Globus pallidus (tissue), 1 donor: ENCODE measurements at regions not wholly inside any gene's neighbourhood (a gene's known extent, or its start where the extent isn't known, plus 50 kb on each side); places are given as distances from the start of the nearest gene placed in this dataset.

ENCODE experiments used
- DNase-seq: peaks from one replicate; pipeline ENCODE4 v3.0.0-alpha.2; 2015; ENCODE audit warnings: low spot score

DNA sequence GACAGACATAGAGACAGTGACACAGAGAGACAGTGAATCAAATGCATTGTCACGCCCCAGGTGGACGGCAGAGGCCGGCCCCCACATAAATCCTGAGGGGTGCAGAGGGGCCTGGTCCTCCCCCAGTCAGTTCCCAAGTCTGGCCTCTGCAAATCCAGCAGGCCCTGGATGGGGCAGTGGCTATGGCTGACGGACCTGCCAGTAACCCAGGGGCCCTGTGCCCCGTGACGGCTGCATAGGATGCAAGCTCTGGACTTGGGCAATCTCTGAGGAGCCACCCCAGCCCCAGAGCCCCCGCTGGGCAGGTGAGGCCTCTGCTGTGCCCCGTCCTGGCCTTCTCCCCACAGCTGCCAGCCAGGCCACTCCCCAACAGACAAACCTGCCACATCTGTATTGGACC, 204.5 kb downstream of the BRD1 start:
- DNase-seq, result no peak

- DNase-seq, result no peak
These were observed 205.2 kb downstream of the BRD1 start for GRCh38 chr22:49622241-49623105.

- DNase-seq, result no peak
These were observed 206.0 kb downstream of the BRD1 start for GRCh38 chr22:49621601-49622210.

GRCh38 chr22:49620666-49621065, 207.0 kb downstream of the BRD1 start:
- DNase-seq, result no peak

GRCh38 chr22:49620003-49620556, 207.6 kb downstream of the BRD1 start:
- DNase-seq, result no peak

DNA sequence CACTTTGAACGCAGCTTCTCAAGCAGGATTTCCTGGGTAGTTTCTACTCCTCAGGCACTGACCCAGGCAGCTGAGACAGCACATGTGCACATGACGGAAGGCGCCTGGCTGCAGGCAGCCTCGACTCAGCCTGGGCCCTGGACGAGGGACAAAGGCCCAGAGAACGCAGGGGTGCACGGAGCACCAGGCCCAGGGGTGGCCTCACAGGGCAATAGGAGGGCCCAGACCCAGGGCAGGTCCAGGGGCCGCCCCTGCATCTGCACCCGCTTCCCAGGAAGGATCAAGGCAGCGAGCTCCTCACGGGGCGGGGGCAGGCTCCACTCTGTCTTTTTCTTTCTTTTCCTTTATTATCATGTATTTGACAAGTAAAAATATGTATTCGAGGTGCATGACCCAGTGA, 208.4 kb downstream of the BRD1 start:
- DNase-seq, result no peak

DNA sequence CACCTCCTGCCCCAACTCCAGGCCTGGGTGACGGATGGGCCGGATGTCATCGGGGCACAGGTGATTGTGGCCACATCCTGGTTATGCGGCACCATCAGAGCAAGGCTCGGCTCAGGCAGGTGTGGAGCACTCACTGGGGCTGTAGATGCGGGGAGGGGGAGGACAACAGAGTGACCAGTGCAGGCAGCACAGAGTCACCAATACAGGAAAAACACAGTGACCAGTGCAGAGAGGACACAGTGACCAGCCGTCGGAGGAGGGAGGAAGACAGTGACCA, 209.1 kb downstream of the BRD1 start:
- no peak for DNase-seq

- no peak for DNase-seq
These were observed 209.6 kb downstream of the BRD1 start for GRCh38 chr22:49617866-49618676.

DNA sequence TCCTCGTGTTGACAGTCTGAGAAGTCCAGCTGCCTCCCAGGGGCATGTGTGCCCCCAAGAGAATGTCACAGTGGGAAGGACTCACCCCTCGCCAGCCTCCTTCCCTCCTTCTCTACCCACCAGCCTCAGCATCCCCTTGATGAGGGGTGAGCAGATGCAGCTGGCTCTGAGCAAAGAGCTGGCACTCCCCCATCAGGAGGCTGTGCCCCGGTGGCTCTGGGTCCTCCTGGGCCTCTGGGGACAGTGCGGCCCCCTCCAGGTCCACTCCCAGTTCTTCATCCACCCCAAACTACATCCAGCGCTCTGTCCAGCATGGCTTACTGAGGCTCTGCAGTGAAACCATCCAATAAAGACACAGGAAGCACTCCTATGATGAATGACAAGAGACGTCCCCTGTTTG, 210.4 kb downstream of the BRD1 start:
- DNase-seq, result no peak

DNA sequence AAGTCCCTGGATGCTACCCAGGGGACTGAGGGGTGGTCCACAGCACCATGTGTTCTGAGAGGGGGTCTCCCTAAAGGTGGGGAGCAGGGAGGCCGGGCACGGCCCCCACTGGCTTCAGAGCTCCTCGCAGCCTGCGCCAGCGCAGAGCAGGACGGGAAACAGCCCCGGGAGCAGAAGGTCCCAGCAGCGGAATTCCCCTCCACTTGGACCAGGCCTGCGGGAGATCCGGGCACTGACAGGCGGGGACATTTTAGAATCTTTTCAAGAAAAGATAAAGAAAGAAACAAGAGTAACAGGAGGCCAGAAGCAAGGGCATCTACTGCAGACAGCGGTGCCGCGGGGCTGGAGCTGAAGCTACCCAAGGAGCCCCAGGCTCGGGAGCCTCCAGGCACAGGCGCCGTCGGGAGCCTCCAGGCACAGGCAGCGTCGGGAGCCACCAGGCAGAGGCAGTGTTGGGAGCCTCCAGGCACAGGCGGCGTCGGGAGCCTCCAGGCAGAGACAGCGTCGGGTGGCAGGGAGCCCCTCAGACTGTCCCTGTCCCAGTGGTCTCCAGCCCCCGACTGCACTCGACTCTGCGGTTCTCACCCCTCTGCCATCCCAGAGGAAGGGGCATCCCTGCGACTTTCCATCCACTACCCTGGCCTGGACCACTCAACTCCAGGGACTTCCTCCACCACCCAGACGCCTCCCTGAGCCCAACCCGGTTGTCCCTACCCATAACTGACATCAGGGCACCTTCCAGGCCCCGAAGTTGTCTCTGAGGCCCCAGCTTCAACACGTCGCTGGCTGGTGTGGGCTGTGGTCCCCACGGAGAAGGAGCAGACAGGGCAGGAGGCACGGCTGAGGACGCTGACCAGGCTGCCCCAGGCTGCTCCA, 211.1 kb downstream of the BRD1 start:
- no peak for DNase-seq

DNA sequence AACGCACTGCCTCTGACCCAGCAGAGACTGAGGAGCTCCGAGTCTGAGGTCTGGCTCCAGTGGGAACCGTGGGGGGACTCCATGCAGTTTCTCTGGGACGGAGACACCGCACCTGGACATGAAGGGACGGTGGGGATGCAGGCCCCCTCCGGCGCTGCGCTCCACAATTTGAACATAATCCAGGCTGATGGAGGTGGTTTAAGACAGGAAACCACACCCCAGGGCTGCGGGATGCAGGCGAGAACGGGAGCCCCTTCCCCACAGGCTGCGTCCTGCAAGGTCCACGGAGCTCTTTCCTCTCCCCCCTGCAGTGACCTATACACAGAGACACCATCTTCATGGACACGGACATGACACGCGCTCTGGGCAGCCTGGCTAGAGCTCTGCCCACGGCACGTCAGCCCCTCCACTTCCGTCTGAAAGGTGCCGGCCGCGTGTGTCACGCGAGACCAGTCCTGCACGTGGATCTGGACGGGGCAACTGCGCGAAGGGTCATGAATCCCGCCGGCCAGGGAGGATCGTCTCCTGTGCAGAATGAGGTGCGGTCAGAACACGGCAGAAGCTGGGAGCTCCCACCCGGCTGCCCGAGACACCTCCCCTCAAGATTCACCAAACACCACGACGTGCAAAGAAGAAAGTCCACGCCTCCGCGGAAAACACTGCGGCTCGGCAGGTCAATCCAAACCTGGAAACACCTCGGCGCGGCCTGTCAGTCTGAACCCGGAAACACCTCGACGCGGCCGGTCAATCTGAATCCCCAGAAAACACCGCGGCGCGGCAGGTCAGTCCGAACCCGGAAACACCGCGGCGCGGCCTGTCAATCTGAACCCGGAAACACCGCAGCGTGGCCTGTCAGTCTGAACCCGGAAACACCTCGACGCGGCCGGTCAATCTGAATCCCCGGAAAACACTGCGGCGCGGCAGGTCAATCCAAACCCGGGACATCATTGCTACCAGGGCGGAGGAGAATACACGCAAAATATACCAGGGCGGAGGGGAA, 212.4 kb downstream of the BRD1 start:
- DNase-seq, result no peak

DNA sequence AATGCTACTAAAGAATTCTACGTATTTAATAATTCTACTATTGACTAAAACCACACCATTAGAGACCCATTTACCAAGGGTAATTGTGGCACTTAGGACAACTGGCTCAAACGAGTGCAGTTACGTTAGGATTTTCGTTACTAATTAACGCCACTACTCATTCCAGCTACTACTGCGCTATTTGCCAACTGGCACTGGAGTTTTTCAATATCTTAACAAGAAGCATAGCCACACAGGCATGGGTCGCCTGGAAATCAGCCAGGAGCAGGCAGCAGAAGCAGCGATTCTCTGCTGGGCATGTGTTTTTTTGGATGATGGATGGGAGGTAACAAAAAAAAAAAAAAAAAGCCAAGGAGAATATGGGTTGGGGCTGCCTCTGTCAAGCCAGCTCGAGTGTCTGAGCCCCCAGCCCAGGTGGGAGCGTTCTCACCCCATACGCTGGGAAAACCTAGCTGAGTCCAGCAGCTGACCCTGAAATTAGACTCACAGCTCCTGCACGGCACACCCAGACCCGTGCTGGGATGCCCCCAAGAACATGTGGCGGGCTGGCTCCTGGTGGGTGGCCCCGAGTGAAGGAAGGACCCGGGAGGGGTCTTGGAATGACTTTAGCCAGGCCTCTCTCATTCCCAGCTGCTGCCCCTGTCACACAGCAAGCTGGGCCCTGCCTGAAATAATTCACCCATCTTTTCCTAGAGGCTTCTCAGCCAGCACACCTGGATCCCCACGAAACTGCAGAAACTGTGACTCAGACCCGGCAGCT, 214.0 kb downstream of the BRD1 start:
- no peak for DNase-seq

DNA sequence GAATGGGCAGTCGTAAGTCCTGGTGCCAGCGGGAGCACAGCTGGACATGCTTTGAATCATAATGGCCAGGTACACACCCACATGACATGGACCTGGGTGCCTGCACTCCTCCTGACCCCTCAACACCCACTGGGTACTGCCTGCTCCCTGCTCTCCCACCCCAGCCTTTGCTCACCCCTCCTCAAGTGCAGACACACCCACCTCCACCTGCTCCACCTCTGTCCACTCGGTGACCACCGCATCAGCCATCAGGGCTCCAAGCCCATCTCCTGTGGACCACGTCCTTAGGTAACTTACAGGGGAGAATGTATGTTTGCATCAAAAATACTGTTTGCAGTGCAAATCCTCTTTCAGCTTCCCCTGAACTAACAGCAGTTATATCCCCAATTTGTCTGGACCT, 214.6 kb downstream of the BRD1 start:
- DNase-seq, result no peak

DNA sequence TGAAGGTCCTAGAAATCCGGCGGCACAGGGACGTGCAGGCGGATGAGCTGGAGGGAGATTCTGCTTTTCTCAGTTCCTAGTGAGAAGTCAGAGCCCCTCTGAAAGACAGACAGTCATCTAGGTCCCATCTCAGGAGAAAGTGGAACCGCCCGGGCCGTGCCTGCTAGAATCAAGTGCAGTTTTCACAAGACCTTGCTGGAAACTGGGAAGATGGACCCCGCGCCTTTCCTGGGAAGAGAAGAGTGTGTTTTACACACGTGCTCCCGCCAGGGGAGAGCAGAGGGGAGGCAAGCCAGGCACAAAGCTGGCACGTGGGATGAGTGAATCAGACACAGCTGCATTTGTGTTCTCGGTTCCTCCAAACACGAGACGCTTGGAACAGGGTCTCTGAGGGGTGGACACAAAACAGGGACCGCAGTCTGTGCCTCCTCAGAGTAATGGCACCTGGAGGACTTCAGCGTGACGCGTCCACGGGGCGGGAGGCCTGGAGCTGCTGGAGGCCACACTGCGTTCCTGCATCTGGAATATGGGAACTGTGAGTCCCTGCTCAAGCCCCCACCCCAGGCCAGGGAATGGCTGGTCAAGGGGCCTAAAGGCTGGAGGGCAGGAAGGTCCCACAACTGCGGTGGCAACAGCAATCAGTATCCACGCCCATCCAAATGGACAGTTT, 218.3 kb downstream of the BRD1 start:
- no peak for DNase-seq

- DNase-seq, result no peak
These were observed 219.0 kb downstream of the BRD1 start for GRCh38 chr22:49608660-49609059.

DNA sequence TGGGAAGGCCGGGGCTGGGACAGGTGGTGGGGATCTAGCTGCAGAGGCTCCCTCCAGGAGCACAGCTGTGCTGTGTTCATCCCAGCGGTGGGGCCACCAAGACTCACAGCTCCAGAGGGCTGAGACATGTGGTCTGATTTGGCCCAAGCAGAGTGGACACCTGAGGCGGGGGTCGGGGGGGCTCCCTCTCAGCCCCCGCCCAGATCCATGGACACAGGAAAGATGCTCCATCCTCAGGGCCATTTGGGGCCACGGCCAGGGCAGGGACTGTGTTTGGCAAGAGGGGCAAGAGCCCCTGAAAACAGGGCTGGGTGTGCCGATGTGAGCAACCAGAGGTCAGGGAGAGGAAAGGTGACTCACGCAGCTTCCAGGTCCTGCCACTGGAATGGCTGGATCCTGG, 219.4 kb downstream of the BRD1 start:
- DNase-seq, result no peak

GRCh38 chr22:49607821-49608220, 219.9 kb downstream of the BRD1 start:
- DNase-seq, result no peak

- DNase-seq, result no peak
These were observed 220.9 kb downstream of the BRD1 start for GRCh38 chr22:49606562-49607290.
